Fibroblast of villous mesenchyme (primary cell): ENCODE measurements at regions not wholly inside any gene's neighbourhood (a gene's known extent, or its start where the extent isn't known, plus 50 kb on each side); places are given as distances from the start of the nearest gene placed in this dataset.

Experiments
- DNase-seq: peaks from one replicate; pipeline ENCODE4 v3.0.0-alpha.2; 2010; ENCODE audit warnings: low read depth
- H3K4me3 ChIP-seq: 2 replicates; pipeline ENCODE4 v1.5.1; 2011; ENCODE audit warnings: low read depth, mild to moderate bottlenecking, low read length
- CTCF ChIP-seq: IDR thresholded peaks from 2 replicates; pipeline ENCODE4 v1.5.1; 2012; ENCODE audit warnings: low read depth, mild to moderate bottlenecking, low read length; ENCODE audit not compliant: insufficient read depth

DNA sequence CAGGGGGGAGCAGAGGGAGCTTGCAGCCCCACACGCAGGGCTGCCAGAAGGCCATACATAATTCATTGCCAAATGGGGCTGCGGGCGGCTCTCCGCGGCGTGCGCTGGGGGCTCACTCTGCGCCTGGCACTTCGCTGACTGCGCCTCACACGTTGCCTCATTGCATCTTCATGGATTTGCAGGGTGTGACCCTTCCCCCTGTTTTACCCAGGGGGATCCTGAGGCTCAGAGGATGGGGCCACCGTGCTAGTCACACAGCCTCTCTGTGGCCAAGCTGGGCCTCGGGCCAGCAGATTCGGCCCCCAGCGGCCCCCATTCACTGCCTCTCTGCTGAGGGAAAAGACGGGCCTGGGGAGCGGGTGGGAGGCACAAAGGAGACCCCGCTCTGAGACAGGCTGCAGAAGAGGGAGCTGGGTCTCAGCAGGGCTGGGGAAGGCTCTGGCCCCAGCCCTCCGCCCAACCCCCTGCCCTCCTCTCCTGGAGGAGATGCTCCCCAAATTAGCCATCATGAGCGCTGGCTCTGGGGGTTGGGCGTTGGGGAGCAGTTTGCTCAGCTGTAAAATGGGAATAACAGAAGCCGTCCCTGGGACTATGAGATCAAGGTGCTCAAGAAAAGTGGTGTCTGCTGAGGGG, 115.5 kb downstream of the C9orf50 start:
- no peak overlapping the region for H3K4me3 ChIP-seq
- no peak for DNase-seq
- TF ChIP-seq CTCF, result no peak

DNA sequence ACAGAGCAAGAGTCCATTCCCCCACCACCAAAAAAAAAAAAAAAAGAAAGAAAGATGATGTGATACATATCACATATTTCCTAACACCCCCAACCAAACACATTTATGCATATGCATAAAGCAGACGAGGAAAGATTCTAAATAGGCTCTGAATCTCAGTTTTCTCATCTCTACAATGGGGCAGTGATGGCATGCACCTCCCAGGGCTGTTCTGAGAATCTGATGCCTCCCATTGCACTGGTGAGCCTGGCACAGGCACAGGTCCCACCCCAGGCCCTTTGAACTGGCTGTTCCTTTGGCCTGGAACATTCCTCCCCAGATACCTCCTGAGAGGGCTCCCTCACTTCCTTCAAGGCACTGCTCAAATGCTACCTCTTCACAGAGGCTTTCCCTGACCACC, 116.5 kb downstream of the C9orf50 start:
- DNase-seq, result no peak
- no peak overlapping the region for H3K4me3 ChIP-seq
- no peak for TF ChIP-seq CTCF

DNA sequence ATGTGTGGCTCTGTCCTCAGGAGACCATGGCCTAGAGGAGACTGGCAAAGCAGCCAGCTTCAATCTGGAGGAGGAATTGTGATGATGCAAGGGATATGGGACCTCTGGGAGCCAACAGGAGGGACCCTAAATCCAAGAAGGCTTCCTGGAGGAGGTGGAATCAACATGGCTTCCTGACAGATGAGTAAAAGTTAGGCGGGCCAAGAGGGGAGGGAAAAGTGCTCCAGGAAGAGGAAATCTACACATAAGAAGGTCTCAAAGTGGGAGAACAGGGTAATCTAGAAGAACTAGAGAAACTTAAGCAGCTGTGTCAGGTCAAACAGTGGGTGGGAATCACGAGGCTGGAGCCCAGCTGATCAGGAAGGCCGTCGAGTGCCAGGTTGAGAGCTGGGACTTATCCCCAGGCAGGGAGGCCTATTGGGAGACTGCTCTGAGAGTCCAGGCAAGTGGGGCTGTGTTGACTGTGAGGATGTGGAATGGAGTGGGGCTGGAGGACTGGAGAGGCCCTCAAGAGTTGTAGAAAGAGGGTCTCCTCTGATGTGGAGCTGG, 119.1 kb downstream of the C9orf50 start:
- no peak for TF ChIP-seq CTCF

DNA sequence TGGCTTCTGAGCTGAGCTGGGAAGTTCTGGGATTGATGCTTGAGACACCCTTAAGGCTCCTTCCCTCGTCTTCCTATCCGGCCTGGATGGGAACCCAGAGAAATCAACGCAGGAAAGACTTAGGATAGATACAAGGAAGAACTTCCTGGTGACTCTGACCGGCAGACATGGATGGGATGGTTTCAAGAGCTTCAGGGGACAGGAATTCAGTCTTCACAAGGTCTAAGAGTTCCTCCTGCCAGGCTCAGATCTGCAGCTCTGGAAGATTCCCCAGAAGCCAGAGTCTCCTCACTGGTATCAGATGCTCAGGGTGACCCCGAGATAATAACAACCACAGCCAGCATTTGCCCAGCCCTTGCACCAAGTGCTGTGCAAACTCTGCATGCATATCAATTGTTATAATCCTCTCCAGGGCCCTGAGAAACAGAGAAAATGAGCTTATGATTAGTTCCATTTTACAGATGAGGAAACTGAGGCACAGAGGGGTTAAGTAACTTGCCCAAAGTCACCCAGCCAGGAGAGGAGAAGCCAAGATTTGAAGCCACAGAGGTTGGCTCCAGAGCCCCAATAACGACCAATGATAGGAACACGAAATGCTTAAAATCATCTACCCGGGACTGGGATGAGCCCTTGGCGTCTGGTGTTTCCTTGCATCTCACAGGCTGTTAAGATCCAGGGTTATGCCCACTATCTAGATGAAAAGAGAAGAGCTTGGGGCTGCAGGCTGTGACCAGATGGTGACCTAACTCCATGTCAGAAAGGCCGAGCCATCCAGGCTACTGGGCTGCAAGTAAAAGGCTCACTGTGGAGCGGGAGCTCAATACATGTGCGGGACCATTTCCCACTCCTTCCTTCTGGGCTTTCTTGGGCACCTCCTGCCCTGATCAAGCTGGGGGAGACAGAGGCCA, 119.8 kb downstream of the C9orf50 start:
- DNase-seq, result no peak
- H3K4me3 ChIP-seq, result no peak overlapping the region
- no peak for TF ChIP-seq CTCF

More for the DNA sequence above, 119.1 kb downstream of the C9orf50 start:
- DNase-seq, result no peak
- H3K4me3 ChIP-seq, result no peak overlapping the region

GRCh38 chr9:129500161-129500862, 120.6 kb downstream of the C9orf50 start:
- no peak overlapping the region for H3K4me3 ChIP-seq
- peak; percentile 70 for DNase-seq
- no peak for TF ChIP-seq CTCF

GRCh38 chr9:129498451-129499384, 122.2 kb downstream of the C9orf50 start:
- peak overlapping the region; percentile 70 for H3K4me3 ChIP-seq
- DNase-seq, result no peak
- no peak for TF ChIP-seq CTCF
